ENCODE measurements at regions not wholly inside any gene's neighbourhood (a gene's known extent, or its start where the extent isn't known, plus 50 kb on each side); places are given as distances from the start of the nearest gene placed in this dataset.
A peak's percentile ranks its signal among the peaks of the same experiment; 100 is the strongest.

- Histone ChIP-seq H3K27me3 (no peaks in the 10 kb centered on the region), H3K4me1 (peaks cover 0 to 35% (median 20%) of the 10 kb centered on the region in 12 donors), H3K36me3 (no peaks in the 10 kb centered on the region), H3K9me3 (peaks cover 0 to 7% (median 0%) of the 10 kb centered on the region in 12 donors), H3K4me3 (no peak overlapping the region), H3K27ac (peak overlapping the region in 9 of 12 donors; percentile 45 to 82 (median 73))
- WGBS, 4 donors: 67 to 77% (median 73%) methylated on average over 14 of the region's 14 CpGs
- ATAC-seq: no peak
- no peak for TF ChIP-seq POLR2A (IDR thresholded peaks at IDR 0.05)
- TF ChIP-seq, protein P1, sequence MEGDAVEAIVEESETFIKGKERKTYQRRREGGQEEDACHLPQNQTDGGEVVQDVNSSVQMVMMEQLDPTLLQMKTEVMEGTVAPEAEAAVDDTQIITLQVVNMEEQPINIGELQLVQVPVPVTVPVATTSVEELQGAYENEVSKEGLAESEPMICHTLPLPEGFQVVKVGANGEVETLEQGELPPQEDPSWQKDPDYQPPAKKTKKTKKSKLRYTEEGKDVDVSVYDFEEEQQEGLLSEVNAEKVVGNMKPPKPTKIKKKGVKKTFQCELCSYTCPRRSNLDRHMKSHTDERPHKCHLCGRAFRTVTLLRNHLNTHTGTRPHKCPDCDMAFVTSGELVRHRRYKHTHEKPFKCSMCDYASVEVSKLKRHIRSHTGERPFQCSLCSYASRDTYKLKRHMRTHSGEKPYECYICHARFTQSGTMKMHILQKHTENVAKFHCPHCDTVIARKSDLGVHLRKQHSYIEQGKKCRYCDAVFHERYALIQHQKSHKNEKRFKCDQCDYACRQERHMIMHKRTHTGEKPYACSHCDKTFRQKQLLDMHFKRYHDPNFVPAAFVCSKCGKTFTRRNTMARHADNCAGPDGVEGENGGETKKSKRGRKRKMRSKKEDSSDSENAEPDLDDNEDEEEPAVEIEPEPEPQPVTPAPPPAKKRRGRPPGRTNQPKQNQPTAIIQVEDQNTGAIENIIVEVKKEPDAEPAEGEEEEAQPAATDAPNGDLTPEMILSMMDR (IDR thresholded peaks at IDR 0.05): no peak
- DNase-seq: peak in 3 of 5 donors; percentile 18 to 49 (median 23)
- intact Hi-C loops (cut with DNase I): loop anchor here in 3 of 10 donors (2.0 to 5.0 kb wide), 2 partner anchors 39 to 46 kb away; no protein-coding TSS in a partner anchor
These were observed 52.1 kb upstream of the RNU6ATAC start for GRCh38 chr9:134216449-134216951.

GRCh38 chr9:134216961-134217360, 52.6 kb upstream of the RNU6ATAC start:
- no peaks in the 10 kb centered on the region for H3K27me3 ChIP-seq
- DNase-seq (peak in 3 of 5 donors; percentile 4 to 23 (median 5)), ATAC-seq (no peak)
- H3K36me3 ChIP-seq: no peaks in the 10 kb centered on the region
- intact Hi-C loops (cut with DNase I): loop anchor here in 3 of 10 donors (2.0 to 5.0 kb wide), 2 partner anchors 40 to 46 kb away; no protein-coding TSS in a partner anchor
- peaks cover 0 to 35% (median 20%) of the 10 kb centered on the region in 12 donors for H3K4me1 ChIP-seq
- 94 to 97% (median 95%) methylated on average over 7 to 10 of the region's 10 CpGs for WGBS, 4 donors
- H3K9me3 ChIP-seq: peaks cover 0 to 7% (median 0%) of the 10 kb centered on the region in 12 donors
- H3K27ac ChIP-seq: no peak overlapping the region
- TF ChIP-seq, protein P1 (IDR thresholded peaks at IDR 0.05): no peak
- no peak for TF ChIP-seq POLR2A (IDR thresholded peaks at IDR 0.05)
- H3K4me3 ChIP-seq: no peak overlapping the region

DNA sequence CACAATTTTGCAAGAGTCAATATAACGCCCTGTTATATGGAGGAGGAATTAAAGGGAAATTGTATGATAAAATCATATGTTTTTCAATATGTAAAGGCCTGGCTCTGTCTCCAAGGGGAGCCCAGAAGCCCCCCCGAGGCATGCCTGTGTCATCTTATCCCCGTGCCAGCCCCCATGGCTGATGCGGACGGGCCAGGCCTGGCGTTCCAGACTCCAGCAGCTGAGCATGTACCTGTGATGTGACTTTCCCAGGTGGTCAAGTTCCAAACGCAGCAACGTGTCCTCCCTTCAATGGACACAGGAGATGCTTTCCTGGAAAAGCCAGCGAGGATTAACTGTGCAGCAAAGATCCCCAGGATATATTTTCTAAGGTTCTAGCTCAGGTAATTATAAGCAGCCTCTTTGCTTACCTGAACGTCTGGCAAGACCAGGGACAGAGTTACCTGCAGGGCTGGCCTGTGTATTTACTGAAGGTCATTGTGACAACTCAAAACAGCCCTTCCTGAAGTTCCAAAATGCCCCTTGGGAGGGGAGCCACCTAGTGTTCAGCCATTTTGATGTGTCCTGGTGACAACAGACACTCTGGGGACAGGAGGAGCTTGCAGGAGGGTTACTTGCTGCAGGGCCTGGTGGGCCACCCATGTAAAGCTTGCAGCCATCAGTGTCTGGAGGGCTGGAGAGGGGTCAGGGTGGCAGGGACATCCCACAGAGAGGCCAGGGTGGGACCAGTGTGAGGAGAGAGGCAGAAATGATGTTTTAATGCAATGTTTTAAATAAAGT, 53.3 kb upstream of the RNU6ATAC start:
- Histone ChIP-seq H3K9me3 (peaks cover 0 to 5% (median 0%) of the 10 kb centered on the region in 12 donors), H3K36me3 (no peaks in the 10 kb centered on the region), H3K27ac (no peak overlapping the region), H3K4me3 (no peak overlapping the region), H3K4me1 (peaks cover 0 to 35% (median 20%) of the 10 kb centered on the region in 12 donors), H3K27me3 (no peaks in the 10 kb centered on the region)
- TF ChIP-seq, protein P1 (IDR thresholded peaks at IDR 0.05): peak in 9 of 12 donors; percentile 14 to 36 (median 20)
- no peak for TF ChIP-seq POLR2A (IDR thresholded peaks at IDR 0.05)
- DNase-seq (peak in 3 of 5 donors; percentile 21 to 46 (median 30)), ATAC-seq (peak in 1 of 4 donors; percentile 24)
- intact Hi-C loops (cut with DNase I): loop anchor here in 3 of 10 donors (2.0 to 5.0 kb wide), 2 partner anchors 40 to 47 kb away; no protein-coding TSS in a partner anchor
- 86 to 95% (median 95%) methylated on average over 10 of the region's 10 CpGs for WGBS, 4 donors

DNA sequence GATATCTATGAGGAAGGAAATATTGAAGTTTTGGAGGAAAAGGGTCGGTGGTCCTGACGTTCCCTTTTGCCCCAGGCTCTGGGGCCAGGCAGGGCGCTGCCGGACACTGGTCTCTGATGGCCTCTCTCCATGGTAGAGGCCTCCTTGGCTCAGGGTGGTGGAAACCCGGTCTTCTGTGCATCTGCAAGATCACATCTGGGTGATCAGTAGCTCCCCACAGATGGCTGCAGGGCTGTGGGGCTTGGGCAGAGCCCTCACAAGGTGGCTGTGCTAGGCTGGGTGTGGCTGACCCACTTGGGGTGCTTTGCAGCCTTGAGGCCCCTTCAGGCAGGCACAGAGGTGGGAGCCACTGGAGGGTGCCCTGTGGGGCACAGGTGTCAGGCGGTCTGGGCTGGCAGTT, 53.9 kb upstream of the RNU6ATAC start:
- Histone ChIP-seq H3K4me1 (peaks cover 0 to 34% (median 20%) of the 10 kb centered on the region in 12 donors), H3K9me3 (no peaks in the 10 kb centered on the region), H3K27ac (no peak overlapping the region), H3K36me3 (no peaks in the 10 kb centered on the region), H3K4me3 (no peak overlapping the region), H3K27me3 (no peaks in the 10 kb centered on the region)
- DNase-seq (peak in 3 of 5 donors; percentile 15 to 22 (median 18)), ATAC-seq (no peak)
- WGBS, 4 donors: 87 to 96% (median 93%) methylated on average over 5 to 6 of the region's 6 CpGs
- TF ChIP-seq, protein P1 (IDR thresholded peaks at IDR 0.05): no peak
- no peak for TF ChIP-seq POLR2A (IDR thresholded peaks at IDR 0.05)
- intact Hi-C loops (cut with DNase I): loop anchor here in 1 of 10 donors (5.0 kb wide), 1 partner anchor 41 kb away; no protein-coding TSS in a partner anchor

All from heart left ventricle (tissue), 16 donors.